Fibroblast of lung (primary cell): ENCODE measurements at regions not wholly inside any gene's neighbourhood (a gene's known extent, or its start where the extent isn't known, plus 50 kb on each side); places are given as distances from the start of the nearest gene placed in this dataset.

Experiments used
- EZH2 ChIP-seq: IDR thresholded peaks from 2 replicates; pipeline ENCODE4 v1.5.1; 2012; ENCODE audit warnings: low read length, control low read depth, mild to moderate bottlenecking; ENCODE audit errors: missing control alignments
- TF ChIP-seq, protein P1 (sequence below), 2 donors: IDR thresholded peaks in 1 of 2; conservative IDR thresholded peaks in 1 of 2; 1 replicate in 1 of 2; 2 replicates in 1 of 2; pipeline ENCODE4 v1.5.1; 2011 to 2012; ENCODE audit warnings: low read length in 2 of 2, control low read depth in 1 of 2, inconsistent platforms in 1 of 2, low read depth in 1 of 2, mild to moderate bottlenecking in 1 of 2

DNA sequence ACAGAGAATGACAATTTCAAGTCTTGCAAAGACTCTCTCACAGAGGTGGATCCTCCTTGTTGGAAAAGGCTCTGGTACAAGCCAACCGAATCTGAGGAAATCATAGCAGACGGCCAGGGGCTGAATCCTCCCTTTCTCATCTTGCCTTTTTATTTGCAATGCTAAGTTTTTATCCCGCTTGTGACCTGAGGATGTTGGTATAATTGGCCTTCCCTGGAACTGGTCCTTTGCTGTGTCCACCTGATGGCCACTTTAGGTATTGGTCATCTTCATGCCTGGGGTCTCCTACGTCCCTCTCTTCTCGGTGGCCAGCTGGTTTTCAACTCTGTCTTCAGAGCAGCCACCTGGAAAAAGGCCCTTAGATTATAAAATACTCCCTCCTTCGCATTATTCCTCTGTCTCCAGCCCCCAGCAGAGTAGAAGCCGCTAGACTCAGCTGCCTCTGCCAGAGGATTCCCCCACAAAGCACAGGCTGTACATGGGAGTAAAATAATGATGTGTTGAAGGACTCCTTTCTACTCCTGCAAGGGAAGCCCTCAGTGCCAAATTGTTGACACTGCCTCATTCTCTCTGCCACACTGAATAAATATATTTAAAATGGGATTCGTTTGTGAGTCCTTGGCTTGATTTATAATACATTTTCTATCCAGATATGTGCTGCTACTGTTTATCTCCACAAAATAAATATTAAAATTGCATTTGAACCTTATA lies 208.9 kb upstream of the CFAP20DC start:
- TF ChIP-seq, protein P1, sequence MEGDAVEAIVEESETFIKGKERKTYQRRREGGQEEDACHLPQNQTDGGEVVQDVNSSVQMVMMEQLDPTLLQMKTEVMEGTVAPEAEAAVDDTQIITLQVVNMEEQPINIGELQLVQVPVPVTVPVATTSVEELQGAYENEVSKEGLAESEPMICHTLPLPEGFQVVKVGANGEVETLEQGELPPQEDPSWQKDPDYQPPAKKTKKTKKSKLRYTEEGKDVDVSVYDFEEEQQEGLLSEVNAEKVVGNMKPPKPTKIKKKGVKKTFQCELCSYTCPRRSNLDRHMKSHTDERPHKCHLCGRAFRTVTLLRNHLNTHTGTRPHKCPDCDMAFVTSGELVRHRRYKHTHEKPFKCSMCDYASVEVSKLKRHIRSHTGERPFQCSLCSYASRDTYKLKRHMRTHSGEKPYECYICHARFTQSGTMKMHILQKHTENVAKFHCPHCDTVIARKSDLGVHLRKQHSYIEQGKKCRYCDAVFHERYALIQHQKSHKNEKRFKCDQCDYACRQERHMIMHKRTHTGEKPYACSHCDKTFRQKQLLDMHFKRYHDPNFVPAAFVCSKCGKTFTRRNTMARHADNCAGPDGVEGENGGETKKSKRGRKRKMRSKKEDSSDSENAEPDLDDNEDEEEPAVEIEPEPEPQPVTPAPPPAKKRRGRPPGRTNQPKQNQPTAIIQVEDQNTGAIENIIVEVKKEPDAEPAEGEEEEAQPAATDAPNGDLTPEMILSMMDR (conservative IDR thresholded peaks at IDR 0.05 in 1 of 2, IDR thresholded peaks at IDR 0.05 in 1 of 2; ENCODE audit: low read depth in 1 of 2, low read length in 2 of 2) = no peak
- TF ChIP-seq EZH2 = no peak
